SK-N-SH (cell line): ENCODE measurements at regions not wholly inside any gene's neighbourhood (a gene's known extent, or its start where the extent isn't known, plus 50 kb on each side); places are given as distances from the start of the nearest gene placed in this dataset.

ENCODE experiments used
- CTCF ChIA-PET: fragments of 300-600, 350-600 bp; formaldehyde crosslinking; extraction: SDS; loops from one replicate; lab custom pipeline; 2021; lab: Yijun Ruan, JAX
- POLR2A ChIA-PET: fragments of 350-600 bp; sonication (Branson Sonifier 250); formaldehyde crosslinking; extraction: SDS; loops from one replicate; lab custom pipeline; 2020; ENCODE audit warnings: antibody characterized with exemption, inconsistent platforms; lab: Yijun Ruan, JAX
- DNase-seq: peaks from one replicate; pipeline ENCODE4 v3.0.0; 2012
- H2AFZ ChIP-seq: fragments of 200-600 bp; sonication (generic); 2 replicates; pipeline ENCODE4 v1.8.1; 2016; ENCODE audit warnings: antibody characterized with exemption, mild to moderate bottlenecking, low read depth
- H3F3A ChIP-seq: fragments of 200-600 bp; sonication (generic); replicated peaks from 2 replicates; pipeline ENCODE3; 2016; ENCODE audit warnings: antibody characterized with exemption, mild to moderate bottlenecking; ENCODE audit not compliant: insufficient read depth
- H3K27ac ChIP-seq, 2 experiments: fragments of 200-500 bp in 1 of 2; fragments of 200-600 bp in 1 of 2; sonication (Bioruptor generic) in 1 of 2; sonication (generic), shearing (Covaris generic) in 1 of 2; 2 replicates each; pipeline versions ENCODE4 v1.5.1 to v1.6.1; 2014 to 2016; ENCODE audit warnings: low read depth in 2 of 2, inconsistent platforms in 1 of 2, low read length in 1 of 2, mild to moderate bottlenecking in 1 of 2, mixed read lengths in 1 of 2
- H3K27me3 ChIP-seq: fragments of 200-600 bp; sonication (generic), shearing (Covaris generic); 2 replicates; pipeline ENCODE4 v1.6.1; 2016; ENCODE audit warnings: mixed run types; ENCODE audit not compliant: insufficient read depth
- H3K36me3 ChIP-seq, 2 experiments: fragments of 200-500 bp in 1 of 2; fragments of 200-600 bp in 1 of 2; sonication (Bioruptor generic) in 1 of 2; sonication (generic) in 1 of 2; replicated peaks in 1 of 2; 2 replicates each; pipeline versions ENCODE3 to v1.5.1; 2014 to 2016; ENCODE audit warnings: low read length in 1 of 2, mild to moderate bottlenecking in 1 of 2; ENCODE audit not compliant: insufficient read depth in 2 of 2, control insufficient read depth in 1 of 2
- H3K4me1 ChIP-seq, 2 experiments: fragments of 200-500 bp in 1 of 2; fragments of 200-600 bp in 1 of 2; sonication (Bioruptor generic) in 1 of 2; sonication (generic), shearing (Covaris generic) in 1 of 2; 2 replicates each; pipeline versions ENCODE4 v1.5.1 to v1.6.1; 2014 to 2016; ENCODE audit warnings: low read depth in 1 of 2, low read length in 1 of 2, mixed run types in 1 of 2; ENCODE audit not compliant: insufficient read depth in 2 of 2, control insufficient read depth in 1 of 2
- H3K4me2 ChIP-seq: fragments of 200-600 bp; sonication (generic), shearing (Covaris generic); 2 replicates; pipeline ENCODE4 v1.6.1; 2017; ENCODE audit warnings: mixed run types
- H3K4me3 ChIP-seq, 2 experiments: fragments of 200-500 bp in 1 of 2; fragments of 200-600 bp in 1 of 2; sonication (Bioruptor generic) in 1 of 2; sonication (generic), shearing (Covaris generic) in 1 of 2; 2 replicates each; pipeline versions ENCODE4 v1.5.1 to v1.8.1; 2014 to 2016; ENCODE audit warnings: low read depth in 2 of 2, inconsistent platforms in 1 of 2, low read length in 1 of 2, mild to moderate bottlenecking in 1 of 2, mixed read lengths in 1 of 2, moderate library complexity in 1 of 2
- H3K79me2 ChIP-seq: fragments of 200-600 bp; sonication (generic); 2 replicates; pipeline ENCODE4 v1.8.1; 2017; ENCODE audit warnings: mild to moderate bottlenecking; ENCODE audit not compliant: insufficient read depth
- H3K9ac ChIP-seq: fragments of 200-600 bp; sonication (generic); 2 replicates; pipeline ENCODE4 v1.6.1; 2017; ENCODE audit warnings: mixed run types
- H3K9me2 ChIP-seq: fragments of 200-600 bp; sonication (generic); 2 replicates; pipeline ENCODE4 v1.6.1; 2017; ENCODE audit warnings: mixed run types
- H3K9me3 ChIP-seq: fragments of 200-600 bp; sonication (generic); 2 replicates; pipeline ENCODE4 v1.6.1; 2017; ENCODE audit warnings: mixed run types, mild to moderate bottlenecking, moderate library complexity
- H4K20me1 ChIP-seq: fragments of 200-600 bp; sonication (generic); 2 replicates; pipeline ENCODE4 v1.6.1; 2017; ENCODE audit warnings: mild to moderate bottlenecking, mixed run types; ENCODE audit not compliant: insufficient read depth
- CHD2 ChIP-seq: fragments of 150-350 bp; IDR thresholded peaks from 2 replicates; pipeline ENCODE4 v1.6.1; 2018; ENCODE audit warnings: low read length; ENCODE audit not compliant: partially characterized antibody
- ELF1 ChIP-seq: IDR thresholded peaks from 2 replicates; pipeline ENCODE4 v1.4.0; 2012
- FOXJ3 ChIP-seq: sonication (generic); formaldehyde crosslinking; IDR thresholded peaks from 2 replicates; pipeline ENCODE4 v1.5.1; 2020; ENCODE audit warnings: mild to moderate bottlenecking, missing genetic modification reagents
- FOXM1 ChIP-seq: IDR thresholded peaks from 2 replicates; pipeline ENCODE4 v1.4.0; 2012; ENCODE audit warnings: low read depth, mild to moderate bottlenecking
- GABPA ChIP-seq: IDR thresholded peaks from 2 replicates; pipeline ENCODE4 v1.4.0; 2012; ENCODE audit warnings: low read depth, mild to moderate bottlenecking
- MXI1 ChIP-seq: IDR thresholded peaks from 2 replicates; pipeline ENCODE4 v1.6.1; 2012; ENCODE audit warnings: mild to moderate bottlenecking, low read depth, low read length, improper control_type of control experiment
- NFIC ChIP-seq: IDR thresholded peaks from 2 replicates; pipeline ENCODE4 v1.4.0; 2012; ENCODE audit warnings: borderline replicate concordance
- RAD21 ChIP-seq: IDR thresholded peaks from 2 replicates; pipeline ENCODE4 v1.6.1; 2012; ENCODE audit warnings: mild to moderate bottlenecking, low read length
- RFX5 ChIP-seq: IDR thresholded peaks from 2 replicates; pipeline ENCODE4 v1.6.1; 2012; ENCODE audit warnings: mild to moderate bottlenecking, improper control_type of control experiment, low read length
- SMC3 ChIP-seq: IDR thresholded peaks from 2 replicates; pipeline ENCODE4 v1.6.1; 2012; ENCODE audit warnings: low read depth, low read length, improper control_type of control experiment
- TAF1 ChIP-seq: IDR thresholded peaks from 2 replicates; pipeline ENCODE4 v1.6.1; 2012; ENCODE audit warnings: low read depth, mild to moderate bottlenecking, low read length, moderate library complexity, borderline replicate concordance
- TCF12 ChIP-seq: IDR thresholded peaks from 2 replicates; pipeline ENCODE4 v1.4.0; 2012
- YY1 ChIP-seq: IDR thresholded peaks from 2 replicates; pipeline ENCODE4 v1.4.0; 2012; ENCODE audit warnings: low read depth, mild to moderate bottlenecking
- WGBS: methylation state at CpG from one replicate; pipeline ENCODE4 v1.1.6; 2017; ENCODE audit warnings: low lambda C conversion rate; 5-methylcytosine and 5-hydroxymethylcytosine counted together
- TF ChIP-seq, protein P1 (sequence below): fragments of 150-350 bp; IDR thresholded peaks from 2 replicates; pipeline ENCODE4 v1.6.1; 2016; ENCODE audit warnings: mild to moderate bottlenecking, low read depth, low read length
- TF ChIP-seq, protein P2 (sequence below): IDR thresholded peaks from 2 replicates; pipeline ENCODE4 v1.4.0; 2012; ENCODE audit warnings: low read depth, borderline replicate concordance

DNA sequence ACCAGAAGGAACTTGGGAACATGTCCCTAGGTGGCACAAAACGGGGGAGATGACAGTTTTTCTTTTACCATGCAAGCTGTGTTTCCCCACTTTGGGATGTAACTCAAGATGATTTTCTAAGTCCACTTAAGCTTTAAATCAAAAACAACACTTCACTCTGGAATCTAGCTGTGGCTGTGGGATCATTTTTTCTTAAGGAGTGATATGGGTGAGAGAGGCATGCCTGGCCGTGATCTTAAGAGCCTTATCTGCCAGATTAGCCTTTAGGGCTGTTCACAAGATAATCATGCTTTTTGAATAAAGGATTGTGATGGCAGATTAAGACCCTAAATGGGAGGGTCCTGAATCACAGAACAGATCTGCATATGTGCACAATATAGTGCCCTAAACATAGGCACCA lies 384.8 kb upstream of the SEMA6D start (continued):
- TF ChIP-seq SMC3 (no peak), RAD21 (no peak), TCF12 (no peak)
- TF ChIP-seq, protein P1, sequence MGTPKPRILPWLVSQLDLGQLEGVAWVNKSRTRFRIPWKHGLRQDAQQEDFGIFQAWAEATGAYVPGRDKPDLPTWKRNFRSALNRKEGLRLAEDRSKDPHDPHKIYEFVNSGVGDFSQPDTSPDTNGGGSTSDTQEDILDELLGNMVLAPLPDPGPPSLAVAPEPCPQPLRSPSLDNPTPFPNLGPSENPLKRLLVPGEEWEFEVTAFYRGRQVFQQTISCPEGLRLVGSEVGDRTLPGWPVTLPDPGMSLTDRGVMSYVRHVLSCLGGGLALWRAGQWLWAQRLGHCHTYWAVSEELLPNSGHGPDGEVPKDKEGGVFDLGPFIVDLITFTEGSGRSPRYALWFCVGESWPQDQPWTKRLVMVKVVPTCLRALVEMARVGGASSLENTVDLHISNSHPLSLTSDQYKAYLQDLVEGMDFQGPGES: no peak

GRCh38 chr15:47333734-47334133 lies 383.6 kb upstream of the SEMA6D start:
- Histone ChIP-seq H3K9me3 (no peaks in the 10 kb centered on the region), H3K4me1 (peaks cover 5 to 9% of the 10 kb centered on the region in 2 experiments; a peak in 2 of 4 replicates), H3K9ac (no peak overlapping the region), H3K27me3 (no peaks in the 10 kb centered on the region), H3F3A (no peaks in the 10 kb centered on the region), H3K36me3 (no peaks in the 10 kb centered on the region), H3K27ac (no peak overlapping the region), H3K79me2 (no peaks in the 10 kb centered on the region), H3K9me2 (no peaks in the 10 kb centered on the region), H3K4me2 (no peak overlapping the region), H3K4me3 (no peak overlapping the region), H2AFZ (no peak overlapping the region), H4K20me1 (no peaks in the 10 kb centered on the region)
- TF ChIP-seq NFIC (no peak), RFX5 (no peak), FOXM1 (no peak), MXI1 (no peak), GABPA (no peak), TAF1 (no peak), CHD2 (no peak), FOXJ3 (CRISPR knock-in tag) (no peak), ELF1 (no peak), YY1 (no peak)
- TF ChIP-seq, protein P1: no peak
- TF ChIP-seq, protein P2, sequence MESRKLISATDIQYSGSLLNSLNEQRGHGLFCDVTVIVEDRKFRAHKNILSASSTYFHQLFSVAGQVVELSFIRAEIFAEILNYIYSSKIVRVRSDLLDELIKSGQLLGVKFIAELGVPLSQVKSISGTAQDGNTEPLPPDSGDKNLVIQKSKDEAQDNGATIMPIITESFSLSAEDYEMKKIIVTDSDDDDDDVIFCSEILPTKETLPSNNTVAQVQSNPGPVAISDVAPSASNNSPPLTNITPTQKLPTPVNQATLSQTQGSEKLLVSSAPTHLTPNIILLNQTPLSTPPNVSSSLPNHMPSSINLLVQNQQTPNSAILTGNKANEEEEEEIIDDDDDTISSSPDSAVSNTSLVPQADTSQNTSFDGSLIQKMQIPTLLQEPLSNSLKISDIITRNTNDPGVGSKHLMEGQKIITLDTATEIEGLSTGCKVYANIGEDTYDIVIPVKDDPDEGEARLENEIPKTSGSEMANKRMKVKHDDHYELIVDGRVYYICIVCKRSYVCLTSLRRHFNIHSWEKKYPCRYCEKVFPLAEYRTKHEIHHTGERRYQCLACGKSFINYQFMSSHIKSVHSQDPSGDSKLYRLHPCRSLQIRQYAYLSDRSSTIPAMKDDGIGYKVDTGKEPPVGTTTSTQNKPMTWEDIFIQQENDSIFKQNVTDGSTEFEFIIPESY: no peak
- no peak for DNase-seq
- WGBS: 38% methylated on average over 5 of the region's 5 CpGs
- CTCF ChIA-PET: no interaction called here
- POLR2A ChIA-PET: no interaction called here
